ENCODE measurements at regions not wholly inside any gene's neighbourhood (a gene's known extent, or its start where the extent isn't known, plus 50 kb on each side); places are given as distances from the start of the nearest gene placed in this dataset.

DNA sequence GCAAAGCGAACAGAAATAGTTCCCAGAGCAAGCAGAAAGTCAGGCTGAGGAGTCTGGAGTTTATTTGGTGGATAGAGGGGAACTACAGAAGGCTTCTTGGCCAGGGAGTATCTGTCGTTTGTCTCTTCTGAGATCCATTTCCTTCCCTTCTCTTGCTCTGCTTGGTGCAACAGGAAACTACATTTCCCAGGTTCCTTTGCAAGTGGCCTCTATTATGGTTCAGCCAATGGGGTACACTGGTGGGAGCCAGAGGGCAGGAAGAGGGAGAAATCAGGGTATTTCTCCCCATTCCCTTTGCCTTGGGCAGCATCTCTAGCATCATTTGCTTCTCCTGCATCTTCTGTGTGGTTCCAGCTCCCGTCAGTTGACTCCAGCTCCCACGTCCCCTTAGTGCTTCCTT lies 142.1 kb downstream of the BCOR start:
- no peak for DNase-seq
- no peaks in the 10 kb centered on the region for H3K36me3 ChIP-seq (ENCODE audit: control insufficient read depth, insufficient read depth, low read length)
- intact Hi-C loops (cut with micrococcal nuclease; ENCODE audit: unreplicated experiment): loop anchor here (10.0 kb wide), 1 partner anchor 201 kb away; no protein-coding TSS in a partner anchor
- no peak overlapping the region for H3K4me3 Mint-ChIP-seq (ENCODE audit: unreplicated experiment)
- no peak overlapping the region for H3K4me3 ChIP-seq (ENCODE audit: low read depth, low read length)
- H3K36me3 Mint-ChIP-seq (ENCODE audit: insufficient read depth, unreplicated experiment): no peaks in the 10 kb centered on the region
- H3K27me3 Mint-ChIP-seq (ENCODE audit: insufficient read depth, unreplicated experiment): no peaks in the 10 kb centered on the region
- H3K27ac Mint-ChIP-seq (ENCODE audit: unreplicated experiment): no peak overlapping the region
- H3K9me3 ChIP-seq: no peaks in the 10 kb centered on the region
- H3K9me3 Mint-ChIP-seq (ENCODE audit: unreplicated experiment): no peaks in the 10 kb centered on the region
- TF ChIP-seq, protein P1, sequence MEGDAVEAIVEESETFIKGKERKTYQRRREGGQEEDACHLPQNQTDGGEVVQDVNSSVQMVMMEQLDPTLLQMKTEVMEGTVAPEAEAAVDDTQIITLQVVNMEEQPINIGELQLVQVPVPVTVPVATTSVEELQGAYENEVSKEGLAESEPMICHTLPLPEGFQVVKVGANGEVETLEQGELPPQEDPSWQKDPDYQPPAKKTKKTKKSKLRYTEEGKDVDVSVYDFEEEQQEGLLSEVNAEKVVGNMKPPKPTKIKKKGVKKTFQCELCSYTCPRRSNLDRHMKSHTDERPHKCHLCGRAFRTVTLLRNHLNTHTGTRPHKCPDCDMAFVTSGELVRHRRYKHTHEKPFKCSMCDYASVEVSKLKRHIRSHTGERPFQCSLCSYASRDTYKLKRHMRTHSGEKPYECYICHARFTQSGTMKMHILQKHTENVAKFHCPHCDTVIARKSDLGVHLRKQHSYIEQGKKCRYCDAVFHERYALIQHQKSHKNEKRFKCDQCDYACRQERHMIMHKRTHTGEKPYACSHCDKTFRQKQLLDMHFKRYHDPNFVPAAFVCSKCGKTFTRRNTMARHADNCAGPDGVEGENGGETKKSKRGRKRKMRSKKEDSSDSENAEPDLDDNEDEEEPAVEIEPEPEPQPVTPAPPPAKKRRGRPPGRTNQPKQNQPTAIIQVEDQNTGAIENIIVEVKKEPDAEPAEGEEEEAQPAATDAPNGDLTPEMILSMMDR (IDR thresholded peaks at IDR 0.05; ENCODE audit: insufficient read depth in 1 of 2, low read depth in 1 of 2, low read length in 1 of 2, severe bottlenecking in 1 of 2, unreplicated experiment in 1 of 2): no peak
- H3K4me1 ChIP-seq: peaks cover 10% of the 10 kb centered on the region; the same call in 1 of the 2 replicates
- ChIA-PET POLR2A (no interaction called here), CTCF (no interaction called here)
- BruUV-seq (replicated peaks): no TSS peak
- H3K27me3 ChIP-seq (replicated peaks; ENCODE audit: control insufficient read depth, insufficient read depth, low read length): no peaks in the 10 kb centered on the region
- peaks cover 30% of the 10 kb centered on the region for H3K4me1 Mint-ChIP-seq (ENCODE audit: low read depth, unreplicated experiment)

- H3K27me3 ChIP-seq (replicated peaks; ENCODE audit: control insufficient read depth, insufficient read depth, low read length): no peaks in the 10 kb centered on the region
- Mint-ChIP-seq H3K27me3 (ENCODE audit: insufficient read depth, unreplicated experiment) (no peaks in the 10 kb centered on the region), H3K27ac (ENCODE audit: unreplicated experiment) (no peak overlapping the region), H3K36me3 (ENCODE audit: insufficient read depth, unreplicated experiment) (no peaks in the 10 kb centered on the region), H3K9me3 (ENCODE audit: unreplicated experiment) (no peaks in the 10 kb centered on the region), H3K4me3 (ENCODE audit: unreplicated experiment) (no peak overlapping the region), H3K4me1 (ENCODE audit: low read depth, unreplicated experiment) (peaks cover 30% of the 10 kb centered on the region)
- H3K36me3 ChIP-seq (ENCODE audit: control insufficient read depth, insufficient read depth, low read length): no peaks in the 10 kb centered on the region
- DNase-seq: no peak
- TF ChIP-seq, protein P1 (IDR thresholded peaks at IDR 0.05; ENCODE audit: insufficient read depth in 1 of 2, low read depth in 1 of 2, low read length in 1 of 2, severe bottlenecking in 1 of 2, unreplicated experiment in 1 of 2): no peak
- no peaks in the 10 kb centered on the region for H3K9me3 ChIP-seq
- intact Hi-C loops (cut with micrococcal nuclease; ENCODE audit: unreplicated experiment): loop anchor here (10.0 kb wide), 1 partner anchor 202 kb away; no protein-coding TSS in a partner anchor
- POLR2A ChIA-PET: no interaction called here
- H3K4me3 ChIP-seq (ENCODE audit: low read depth, low read length): no peak overlapping the region
- CTCF ChIA-PET: no interaction called here
- no TSS peak for BruUV-seq (replicated peaks)
- H3K4me1 ChIP-seq: peaks cover 10% of the 10 kb centered on the region; the same call in 1 of the 2 replicates
Measured at GRCh38 chrX:39956803-39957394, 140.9 kb downstream of the BCOR start.

DNA sequence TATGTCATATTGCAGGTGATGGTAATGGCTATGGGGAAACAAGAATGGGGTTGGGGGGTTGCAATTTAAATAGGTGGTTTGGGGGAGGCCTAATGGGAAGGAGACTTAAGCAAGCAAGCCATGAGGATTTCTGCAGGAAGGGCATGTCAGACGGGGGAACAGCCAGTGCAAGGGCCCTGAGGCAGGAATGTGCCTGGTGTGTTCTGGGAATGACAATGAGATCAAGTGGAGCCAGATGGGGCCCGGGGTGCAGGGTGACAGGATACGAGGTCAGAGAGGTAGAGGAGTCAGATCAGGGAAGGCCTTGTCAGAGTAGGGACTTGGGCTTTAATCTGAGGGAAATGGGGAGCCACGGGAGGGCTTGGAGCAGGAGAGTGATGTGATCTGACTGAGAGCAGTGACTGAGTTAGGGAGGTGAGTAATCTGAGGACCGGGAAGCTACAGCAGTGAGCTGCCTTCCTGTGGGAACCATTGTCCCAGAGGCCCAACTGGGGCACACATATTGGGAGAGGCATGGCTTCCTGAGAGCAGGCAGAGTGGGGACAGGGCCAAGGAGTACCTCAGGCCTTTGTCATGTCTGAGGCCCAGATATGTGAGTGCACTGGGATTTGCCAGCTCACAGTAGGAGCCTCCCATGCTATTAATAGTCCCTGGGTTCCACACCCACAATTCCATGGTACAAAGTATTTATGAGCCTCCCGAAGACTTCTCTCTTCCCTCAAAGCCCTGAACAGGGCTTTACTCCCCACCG lies 139.8 kb downstream of the BCOR start:
- ChIA-PET POLR2A (no interaction called here), CTCF (no interaction called here)
- DNase-seq: no peak
- intact Hi-C loops (cut with micrococcal nuclease; ENCODE audit: unreplicated experiment): loop anchor here (10.0 kb wide), 1 partner anchor 203 kb away; no protein-coding TSS in a partner anchor
- no peaks in the 10 kb centered on the region for H3K27me3 ChIP-seq (replicated peaks; ENCODE audit: control insufficient read depth, insufficient read depth, low read length)
- no peak overlapping the region for H3K4me3 Mint-ChIP-seq (ENCODE audit: unreplicated experiment)
- no TSS peak for BruUV-seq (replicated peaks)
- no peaks in the 10 kb centered on the region for H3K36me3 Mint-ChIP-seq (ENCODE audit: insufficient read depth, unreplicated experiment)
- no peaks in the 10 kb centered on the region for H3K9me3 ChIP-seq
- H3K4me3 ChIP-seq (ENCODE audit: low read depth, low read length): no peak overlapping the region
- TF ChIP-seq, protein P1 (IDR thresholded peaks at IDR 0.05; ENCODE audit: insufficient read depth in 1 of 2, low read depth in 1 of 2, low read length in 1 of 2, severe bottlenecking in 1 of 2, unreplicated experiment in 1 of 2): no peak
- no peaks in the 10 kb centered on the region for H3K36me3 ChIP-seq (ENCODE audit: control insufficient read depth, insufficient read depth, low read length)
- no peaks in the 10 kb centered on the region for H3K27me3 Mint-ChIP-seq (ENCODE audit: insufficient read depth, unreplicated experiment)
- peaks cover 30% of the 10 kb centered on the region for H3K4me1 Mint-ChIP-seq (ENCODE audit: low read depth, unreplicated experiment)
- H3K4me1 ChIP-seq: peaks cover 10% of the 10 kb centered on the region; the same call in 1 of the 2 replicates
- no peak overlapping the region for H3K27ac Mint-ChIP-seq (ENCODE audit: unreplicated experiment)
- no peaks in the 10 kb centered on the region for H3K9me3 Mint-ChIP-seq (ENCODE audit: unreplicated experiment)

All from Caco-2 (cell line).